ENCODE measurements at regions not wholly inside any gene's neighbourhood (a gene's known extent, or its start where the extent isn't known, plus 50 kb on each side); places are given as distances from the start of the nearest gene placed in this dataset.

DNA sequence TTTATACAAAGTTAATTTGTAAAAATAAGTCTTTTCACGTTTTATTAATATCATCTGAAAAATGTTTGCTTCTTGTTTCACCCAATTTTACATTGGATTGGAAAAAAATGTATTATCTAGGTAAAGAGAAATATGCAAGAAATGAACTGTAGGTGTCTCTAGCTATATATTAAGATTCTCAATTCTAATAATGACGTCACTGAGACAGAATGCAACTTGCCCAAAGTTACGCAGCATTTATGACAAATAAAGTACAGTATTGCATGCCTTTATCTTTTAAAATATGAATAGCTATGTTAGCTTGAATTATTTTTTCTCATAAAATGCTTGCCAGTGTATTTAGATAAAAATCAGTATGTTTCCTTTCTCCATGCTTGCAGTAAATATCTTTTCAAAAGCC, 728.8 kb downstream of the RERGL start:
- TF ChIP-seq, protein P1, sequence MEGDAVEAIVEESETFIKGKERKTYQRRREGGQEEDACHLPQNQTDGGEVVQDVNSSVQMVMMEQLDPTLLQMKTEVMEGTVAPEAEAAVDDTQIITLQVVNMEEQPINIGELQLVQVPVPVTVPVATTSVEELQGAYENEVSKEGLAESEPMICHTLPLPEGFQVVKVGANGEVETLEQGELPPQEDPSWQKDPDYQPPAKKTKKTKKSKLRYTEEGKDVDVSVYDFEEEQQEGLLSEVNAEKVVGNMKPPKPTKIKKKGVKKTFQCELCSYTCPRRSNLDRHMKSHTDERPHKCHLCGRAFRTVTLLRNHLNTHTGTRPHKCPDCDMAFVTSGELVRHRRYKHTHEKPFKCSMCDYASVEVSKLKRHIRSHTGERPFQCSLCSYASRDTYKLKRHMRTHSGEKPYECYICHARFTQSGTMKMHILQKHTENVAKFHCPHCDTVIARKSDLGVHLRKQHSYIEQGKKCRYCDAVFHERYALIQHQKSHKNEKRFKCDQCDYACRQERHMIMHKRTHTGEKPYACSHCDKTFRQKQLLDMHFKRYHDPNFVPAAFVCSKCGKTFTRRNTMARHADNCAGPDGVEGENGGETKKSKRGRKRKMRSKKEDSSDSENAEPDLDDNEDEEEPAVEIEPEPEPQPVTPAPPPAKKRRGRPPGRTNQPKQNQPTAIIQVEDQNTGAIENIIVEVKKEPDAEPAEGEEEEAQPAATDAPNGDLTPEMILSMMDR (IDR thresholded peaks at IDR 0.05) = no peak
- TF ChIP-seq POLR2A (IDR thresholded peaks at IDR 0.05) = no peak

All from right lobe of liver (tissue), 4 donors.